CD4-positive, alpha-beta T cell treated with Interleukin-15 for 4 hours (primary cell): ENCODE measurements at regions not wholly inside any gene's neighbourhood (a gene's known extent, or its start where the extent isn't known, plus 50 kb on each side); places are given as distances from the start of the nearest gene placed in this dataset.

ENCODE experiments used
- DNase-seq: peaks from one replicate; pipeline ENCODE4 v3.0.0-alpha.2; 2020; ENCODE audit warnings: low spot score

GRCh38 chr16:49127103-49127502 lies 154.5 kb downstream of the CBLN1 start:
- DNase-seq = no peak

- DNase-seq = no peak
These were observed 160.0 kb downstream of the CBLN1 start for GRCh38 chr16:49121636-49122035.

GRCh38 chr16:49120631-49121030 lies 161.0 kb downstream of the CBLN1 start:
- DNase-seq = no peak

GRCh38 chr16:49116873-49117272 lies 164.8 kb downstream of the CBLN1 start:
- no peak for DNase-seq

GRCh38 chr16:49115956-49116355 lies 165.7 kb downstream of the CBLN1 start:
- DNase-seq = no peak

GRCh38 chr16:49112754-49113153 lies 168.9 kb downstream of the CBLN1 start:
- DNase-seq = no peak

GRCh38 chr16:49111351-49111750 lies 170.3 kb downstream of the CBLN1 start:
- DNase-seq = no peak

GRCh38 chr16:49108611-49109010 lies 173.0 kb downstream of the CBLN1 start:
- DNase-seq = no peak

GRCh38 chr16:49103298-49103697 lies 178.3 kb downstream of the CBLN1 start:
- DNase-seq = no peak

- no peak for DNase-seq
These were observed 179.6 kb downstream of the CBLN1 start for GRCh38 chr16:49101997-49102396.

GRCh38 chr16:49100366-49100765 lies 181.3 kb downstream of the CBLN1 start:
- DNase-seq = no peak

- no peak for DNase-seq
These were observed 183.7 kb downstream of the CBLN1 start for GRCh38 chr16:49097964-49098363.

GRCh38 chr16:49096176-49096945 lies 185.3 kb downstream of the CBLN1 start:
- no peak for DNase-seq

GRCh38 chr16:49095539-49095938 lies 186.1 kb downstream of the CBLN1 start:
- no peak for DNase-seq

GRCh38 chr16:49094471-49094870 lies 187.2 kb downstream of the CBLN1 start:
- DNase-seq = no peak

GRCh38 chr16:49093939-49094338 lies 187.7 kb downstream of the CBLN1 start:
- DNase-seq = no peak

- no peak for DNase-seq
These were observed 188.9 kb downstream of the CBLN1 start for GRCh38 chr16:49092704-49093103.

- no peak for DNase-seq
These were observed 192.1 kb downstream of the CBLN1 start for GRCh38 chr16:49089533-49089932.

GRCh38 chr16:49089039-49089438 lies 192.6 kb downstream of the CBLN1 start:
- DNase-seq = no peak

- no peak for DNase-seq
These were observed 196.0 kb downstream of the CBLN1 start for GRCh38 chr16:49085686-49086085.

GRCh38 chr16:49084628-49085390 lies 196.8 kb downstream of the CBLN1 start:
- DNase-seq = no peak

- DNase-seq = no peak
These were observed 200.1 kb downstream of the CBLN1 start for GRCh38 chr16:49081554-49081953.

- DNase-seq = no peak
These were observed 200.6 kb downstream of the CBLN1 start for GRCh38 chr16:49081086-49081485.

- no peak for DNase-seq
These were observed 203.1 kb downstream of the CBLN1 start for GRCh38 chr16:49078571-49078970.
